Adrenal gland (tissue), 5 donors: ENCODE measurements at regions not wholly inside any gene's neighbourhood (a gene's known extent, or its start where the extent isn't known, plus 50 kb on each side); places are given as distances from the start of the nearest gene placed in this dataset.

ENCODE experiments used
- POLR2A ChIP-seq, 2 donors: fragments of 450-650 bp; IDR thresholded peaks; one replicate each; pipeline ENCODE4 v1.6.1; 2017; ENCODE audit warnings: antibody characterized with exemption in 2 of 2, mild to moderate bottlenecking in 2 of 2, moderate library complexity in 1 of 2
- TF ChIP-seq, protein P1 (sequence below), 6 experiments: fragments of 450-650 bp in 4 of 6; fragments of 200-600 bp in 2 of 6; sonication (generic) in 1 of 6; IDR thresholded peaks; 1 replicate in 5 of 6; 2 replicates in 1 of 6; pipeline versions ENCODE4 v1.5.1 to v1.8.0; 2016 to 2021; ENCODE audit warnings: antibody characterized with exemption in 6 of 6, mild to moderate bottlenecking in 2 of 6, moderate library complexity in 1 of 6
- donor health status: DM: no; HTN: no; CAD: no.

DNA sequence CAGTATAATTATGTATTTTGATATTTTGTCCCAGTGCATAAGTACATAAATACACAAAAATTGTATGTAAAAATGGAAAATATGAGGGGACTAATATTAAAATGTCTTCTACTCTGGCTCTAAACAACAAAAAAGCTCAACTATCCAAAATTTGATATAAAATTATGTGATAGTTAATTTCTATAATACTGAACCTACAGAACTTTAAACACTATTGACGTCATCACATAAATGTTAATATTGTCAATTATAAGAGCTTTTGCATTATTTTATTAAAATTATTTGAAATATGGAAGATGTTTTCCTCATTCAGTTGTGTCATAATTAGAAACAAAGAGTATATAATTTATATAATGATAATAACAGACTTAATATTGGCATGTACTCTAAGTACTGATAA, 1139.7 kb upstream of the TMEFF2 start:
- TF ChIP-seq, protein P1, sequence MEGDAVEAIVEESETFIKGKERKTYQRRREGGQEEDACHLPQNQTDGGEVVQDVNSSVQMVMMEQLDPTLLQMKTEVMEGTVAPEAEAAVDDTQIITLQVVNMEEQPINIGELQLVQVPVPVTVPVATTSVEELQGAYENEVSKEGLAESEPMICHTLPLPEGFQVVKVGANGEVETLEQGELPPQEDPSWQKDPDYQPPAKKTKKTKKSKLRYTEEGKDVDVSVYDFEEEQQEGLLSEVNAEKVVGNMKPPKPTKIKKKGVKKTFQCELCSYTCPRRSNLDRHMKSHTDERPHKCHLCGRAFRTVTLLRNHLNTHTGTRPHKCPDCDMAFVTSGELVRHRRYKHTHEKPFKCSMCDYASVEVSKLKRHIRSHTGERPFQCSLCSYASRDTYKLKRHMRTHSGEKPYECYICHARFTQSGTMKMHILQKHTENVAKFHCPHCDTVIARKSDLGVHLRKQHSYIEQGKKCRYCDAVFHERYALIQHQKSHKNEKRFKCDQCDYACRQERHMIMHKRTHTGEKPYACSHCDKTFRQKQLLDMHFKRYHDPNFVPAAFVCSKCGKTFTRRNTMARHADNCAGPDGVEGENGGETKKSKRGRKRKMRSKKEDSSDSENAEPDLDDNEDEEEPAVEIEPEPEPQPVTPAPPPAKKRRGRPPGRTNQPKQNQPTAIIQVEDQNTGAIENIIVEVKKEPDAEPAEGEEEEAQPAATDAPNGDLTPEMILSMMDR (IDR thresholded peaks at IDR 0.05), result no peak
- TF ChIP-seq POLR2A (IDR thresholded peaks at IDR 0.05), result no peak
